OCI-LY3 (cell line): ENCODE measurements at regions not wholly inside any gene's neighbourhood (a gene's known extent, or its start where the extent isn't known, plus 50 kb on each side); places are given as distances from the start of the nearest gene placed in this dataset.

Experiments
- H2AFZ ChIP-seq: fragments of 200-600, 300-600 bp; shearing (Covaris generic); 2 replicates; pipeline ENCODE4 v1.6.0; 2014; ENCODE audit warnings: antibody characterized with exemption, low read depth, low read length
- H3K27ac ChIP-seq: fragments of 200-600, 300-600 bp; sonication (generic); 2 replicates; pipeline ENCODE4 v1.5.1; 2014; ENCODE audit warnings: mild to moderate bottlenecking, low read length, moderate library complexity, mixed read lengths
- H3K27me3 ChIP-seq: fragments of 200-600, 300-600 bp; sonication (generic); 2 replicates; pipeline ENCODE4 v1.6.1; 2014; ENCODE audit warnings: low read depth, low read length, mixed read lengths
- H3K36me3 ChIP-seq: fragments of 200-600, 300-600 bp; sonication (generic); replicated peaks from 2 replicates; pipeline ENCODE3; 2014; ENCODE audit warnings: low read depth, low read length, mixed read lengths
- H3K4me1 ChIP-seq: fragments of 300-600, 200-600 bp; sonication (generic); 2 replicates; pipeline ENCODE4 v1.6.1; 2014; ENCODE audit warnings: low read length, mixed read lengths
- H3K4me2 ChIP-seq: fragments of 200-600, 300-600 bp; sonication (generic); 2 replicates; pipeline ENCODE4 v1.6.1; 2014; ENCODE audit warnings: low read length, mixed read lengths
- H3K4me3 ChIP-seq: fragments of 300-600, 200-600 bp; sonication (generic); 2 replicates; pipeline ENCODE4 v1.5.1; 2014; ENCODE audit warnings: antibody characterized with exemption, mild to moderate bottlenecking, low read length, moderate library complexity
- H3K79me2 ChIP-seq: fragments of 300-600, 200-600 bp; shearing (Covaris generic); 2 replicates; pipeline ENCODE4 v1.6.1; 2014; ENCODE audit warnings: mild to moderate bottlenecking, low read length, mixed read lengths
- H3K9ac ChIP-seq: fragments of 300-600, 200-600 bp; shearing (Covaris generic); 2 replicates; pipeline ENCODE4 v1.6.0; 2014; ENCODE audit warnings: mild to moderate bottlenecking, low read length, moderate library complexity
- H3K9me3 ChIP-seq: fragments of 200-600, 300-600 bp; shearing (Covaris generic); 2 replicates; pipeline ENCODE4 v1.6.1; 2014; ENCODE audit warnings: low read length, mixed read lengths; ENCODE audit not compliant: insufficient read depth
- H4K20me1 ChIP-seq: fragments of 200-600, 300-600 bp; sonication (generic); 2 replicates; pipeline ENCODE4 v1.6.1; 2016; ENCODE audit warnings: low read length, mixed read lengths; ENCODE audit not compliant: insufficient read depth
- CTCF ChIP-seq: fragments of 200-600, 300-600 bp; sonication (generic); IDR thresholded peaks from 2 replicates; pipeline ENCODE4 v1.5.1; 2014; ENCODE audit warnings: antibody characterized with exemption, low read length, low read depth
- EZH2phosphoT487 ChIP-seq: fragments of 200-600 bp; shearing (Covaris generic); IDR thresholded peaks from 2 replicates; pipeline ENCODE4 v1.6.1; 2018; ENCODE audit warnings: antibody characterized with exemption, mixed run types, low read depth

- Histone ChIP-seq H3K79me2 (peaks cover 7% of the 10 kb centered on the region; the same call in 1 of the 2 replicates), H3K9ac (no peak overlapping the region), H3K36me3 (peaks cover 3% of the 10 kb centered on the region), H4K20me1 (no peaks in the 10 kb centered on the region), H3K4me2 (no peak overlapping the region), H3K4me3 (no peak overlapping the region), H3K27me3 (no peaks in the 10 kb centered on the region), H3K27ac (no peak overlapping the region), H3K4me1 (peaks cover 56% of the 10 kb centered on the region), H3K9me3 (no peaks in the 10 kb centered on the region), H2AFZ (no peak overlapping the region)
- no peak for TF ChIP-seq EZH2phosphoT487
Observed at GRCh38 chr5:60517094-60517694, 182.8 kb downstream of the DEPDC1B start.

GRCh38 chr5:60516688-60517087 lies 183.3 kb downstream of the DEPDC1B start:
- no peak overlapping the region for H3K27ac ChIP-seq
- H2AFZ ChIP-seq = no peak overlapping the region
- H3K4me1 ChIP-seq = peaks cover 51% of the 10 kb centered on the region
- H3K4me2 ChIP-seq = no peak overlapping the region
- H3K79me2 ChIP-seq = peaks cover 7% of the 10 kb centered on the region; the same call in 1 of the 2 replicates
- H3K36me3 ChIP-seq = peaks cover 3% of the 10 kb centered on the region
- H3K27me3 ChIP-seq = no peaks in the 10 kb centered on the region
- H3K9me3 ChIP-seq = no peaks in the 10 kb centered on the region
- no peak overlapping the region for H3K4me3 ChIP-seq
- TF ChIP-seq CTCF = no peak
- no peak for TF ChIP-seq EZH2phosphoT487
- no peak overlapping the region for H3K9ac ChIP-seq
- H4K20me1 ChIP-seq = no peaks in the 10 kb centered on the region

- H3K27ac ChIP-seq = no peak overlapping the region
- H4K20me1 ChIP-seq = no peaks in the 10 kb centered on the region
- H3K27me3 ChIP-seq = no peaks in the 10 kb centered on the region
- no peak overlapping the region for H2AFZ ChIP-seq
- no peaks in the 10 kb centered on the region for H3K9me3 ChIP-seq
- H3K79me2 ChIP-seq = no peaks in the 10 kb centered on the region
- H3K36me3 ChIP-seq = peaks cover 3% of the 10 kb centered on the region
- no peak for TF ChIP-seq EZH2phosphoT487
- no peak for TF ChIP-seq CTCF
- H3K4me2 ChIP-seq = peak overlapping the region; percentile 39; the same call in 1 of the 2 replicates
- peaks cover 32% of the 10 kb centered on the region for H3K4me1 ChIP-seq
- H3K4me3 ChIP-seq = no peak overlapping the region
- no peak overlapping the region for H3K9ac ChIP-seq
Observed at GRCh38 chr5:60514152-60514551, 185.8 kb downstream of the DEPDC1B start.

- TF ChIP-seq EZH2phosphoT487 = no peak
- no peak for TF ChIP-seq CTCF
- Histone ChIP-seq H3K36me3 (no peaks in the 10 kb centered on the region), H3K79me2 (no peaks in the 10 kb centered on the region), H4K20me1 (no peaks in the 10 kb centered on the region), H3K27me3 (no peaks in the 10 kb centered on the region), H3K4me3 (no peak overlapping the region), H3K4me2 (no peak overlapping the region), H3K4me1 (peaks cover 20% of the 10 kb centered on the region), H3K9ac (no peak overlapping the region), H2AFZ (no peak overlapping the region), H3K9me3 (no peaks in the 10 kb centered on the region), H3K27ac (no peak overlapping the region)
Observed at GRCh38 chr5:60512117-60512516, 187.8 kb downstream of the DEPDC1B start.
